IMR-90 (cell line): ENCODE measurements at regions not wholly inside any gene's neighbourhood (a gene's known extent, or its start where the extent isn't known, plus 50 kb on each side); places are given as distances from the start of the nearest gene placed in this dataset.

Source experiments
- ATAC-seq: fragments of 200-7000 bp; cut with Tn5 transposase; 2 replicates; pipeline ENCODE4 v1.9.1; 2020; ENCODE audit warnings: low read depth, mild to moderate bottlenecking, moderate library complexity
- BruUV-seq: library from RNA; stranded (reverse); fragments of 400-500 nt; replicated peaks from 2 replicates; lab custom pipeline; 2021; lab: Mats Ljungman, UMichigan
- CTCF ChIA-PET: fragments of 300-600 bp; formaldehyde crosslinking; extraction: SDS; loops from one replicate; lab custom pipeline; 2021; ENCODE audit warnings: antibody characterized with exemption; lab: Yijun Ruan, JAX
- POLR2A ChIA-PET: fragments of 300-600 bp; sonication (Branson Sonifier 250); formaldehyde crosslinking; loops from one replicate; lab custom pipeline; 2022; ENCODE audit warnings: antibody characterized with exemption; ENCODE audit not compliant: unreplicated experiment; lab: Charles Lee
- DNase-seq: peaks from one replicate; pipeline ENCODE4 v3.0.0; 2013
- H2AFZ ChIP-seq: replicated peaks from 2 replicates; pipeline ENCODE3; 2013; ENCODE audit warnings: low read length, mild to moderate bottlenecking; ENCODE audit not compliant: poor library complexity
- H2AK5ac ChIP-seq: 2 replicates; pipeline ENCODE4 v1.6.1; 2013; ENCODE audit warnings: low read depth, low read length, inconsistent platforms
- H2AK9ac ChIP-seq: replicated peaks from 2 replicates; pipeline ENCODE3; 2013; ENCODE audit warnings: mild to moderate bottlenecking, low read depth, low read length, moderate library complexity; ENCODE audit not compliant: poor library complexity
- H2BK120ac ChIP-seq: 2 replicates; pipeline ENCODE4 v1.6.1; 2013; ENCODE audit warnings: low read depth, low read length, inconsistent platforms
- H2BK15ac ChIP-seq: 3 replicates; pipeline ENCODE4 v1.6.1; 2013; ENCODE audit warnings: low read depth, low read length, inconsistent platforms
- H2BK20ac ChIP-seq: 2 replicates; pipeline ENCODE4 v1.6.1; 2013; ENCODE audit warnings: low read depth, mild to moderate bottlenecking, inconsistent platforms, low read length, moderate library complexity
- H2BK5ac ChIP-seq: 2 replicates; pipeline ENCODE4 v1.6.1; 2013; ENCODE audit warnings: mild to moderate bottlenecking, low read depth, low read length, inconsistent platforms; ENCODE audit not compliant: poor library complexity, severe bottlenecking
- H3K14ac ChIP-seq: replicated peaks from 2 replicates; pipeline ENCODE4 v1.6.1; 2013; ENCODE audit warnings: low read depth, low read length, inconsistent platforms
- H3K18ac ChIP-seq: 2 replicates; pipeline ENCODE4 v1.6.1; 2013; ENCODE audit warnings: low read depth, low read length, control low read depth
- H3K23ac ChIP-seq: 2 replicates; pipeline ENCODE4 v1.6.1; 2013; ENCODE audit warnings: low read depth, low read length, inconsistent platforms
- H3K27ac ChIP-seq: 2 replicates; pipeline ENCODE4 v1.5.1; 2013; ENCODE audit warnings: mild to moderate bottlenecking, control low read depth, low read length; ENCODE audit not compliant: insufficient read depth
- H3K27me3 ChIP-seq: 2 replicates; pipeline ENCODE4 v1.6.1; 2013; ENCODE audit warnings: low read length; ENCODE audit not compliant: control insufficient read depth, insufficient read depth
- H3K36me3 ChIP-seq: 2 replicates; pipeline ENCODE4 v1.6.1; 2013; ENCODE audit warnings: low read length, mixed read lengths; ENCODE audit not compliant: control insufficient read depth, insufficient read depth
- H3K4ac ChIP-seq: 2 replicates; pipeline ENCODE4 v1.6.1; 2013; ENCODE audit warnings: low read depth, low read length, inconsistent platforms
- H3K4me1 ChIP-seq: 2 replicates; pipeline ENCODE4 v1.6.1; 2013; ENCODE audit warnings: low read length, mixed read lengths; ENCODE audit not compliant: control insufficient read depth, insufficient read depth
- H3K4me2 ChIP-seq: 2 replicates; pipeline ENCODE4 v1.6.1; 2013; ENCODE audit warnings: low read depth, mild to moderate bottlenecking, control low read depth, low read length, moderate library complexity
- H3K4me3 ChIP-seq: 2 replicates; pipeline ENCODE4 v1.5.1; 2013; ENCODE audit warnings: low read depth, mild to moderate bottlenecking, control low read depth, low read length, moderate library complexity; ENCODE audit not compliant: insufficient read depth
- H3K56ac ChIP-seq: 2 replicates; pipeline ENCODE4 v1.6.1; 2013; ENCODE audit warnings: low read length, inconsistent platforms; ENCODE audit not compliant: insufficient read depth; ENCODE audit errors: extremely low read depth
- H3K79me1 ChIP-seq, 2 experiments: 2 replicates each; pipeline ENCODE4 v1.6.1; 2013; ENCODE audit warnings: low read length in 2 of 2, inconsistent platforms in 1 of 2, low read depth in 1 of 2
- H3K9ac ChIP-seq: 2 replicates; pipeline ENCODE4 v1.6.1; 2013; ENCODE audit warnings: low read depth, low read length, control low read depth
- H3K9me1 ChIP-seq: 2 replicates; pipeline ENCODE4 v1.6.1; 2013; ENCODE audit warnings: low read length, inconsistent platforms; ENCODE audit not compliant: insufficient read depth
- H3K9me3 ChIP-seq: 2 replicates; pipeline ENCODE4 v1.6.1; 2013; ENCODE audit warnings: low read length; ENCODE audit not compliant: control insufficient read depth, insufficient read depth
- H4K20me1 ChIP-seq: 2 replicates; pipeline ENCODE4 v1.6.1; 2013; ENCODE audit warnings: low read length, inconsistent platforms; ENCODE audit not compliant: insufficient read depth
- H4K5ac ChIP-seq: 2 replicates; pipeline ENCODE4 v1.6.1; 2013; ENCODE audit warnings: mild to moderate bottlenecking, low read depth, low read length, control low read depth
- H4K8ac ChIP-seq, 2 experiments: 2 replicates each; pipeline ENCODE4 v1.6.1; 2013; ENCODE audit warnings: low read depth in 2 of 2, low read length in 2 of 2, control low read depth in 1 of 2, inconsistent platforms in 1 of 2
- H4K91ac ChIP-seq: 2 replicates; pipeline ENCODE4 v1.6.1; 2013; ENCODE audit warnings: low read depth, low read length, inconsistent platforms; ENCODE audit not compliant: insufficient read depth
- CHD1 ChIP-seq: IDR thresholded peaks from 2 replicates; pipeline ENCODE4 v1.6.1; 2012; ENCODE audit warnings: low read depth, low read length, improper control_type of control experiment
- FOS ChIP-seq: fragments of 150-350 bp; IDR thresholded peaks from 2 replicates; pipeline ENCODE4 v1.6.1; 2016; ENCODE audit warnings: low read depth, low read length
- MAFK ChIP-seq: IDR thresholded peaks from 2 replicates; pipeline ENCODE4 v1.6.1; 2012; ENCODE audit warnings: low read depth, low read length, improper control_type of control experiment
- MXI1 ChIP-seq: IDR thresholded peaks from 2 replicates; pipeline ENCODE4 v1.6.1; 2012; ENCODE audit warnings: low read depth, mild to moderate bottlenecking, low read length, moderate library complexity, borderline replicate concordance
- RAD21 ChIP-seq: IDR thresholded peaks from 2 replicates; pipeline ENCODE4 v1.6.1; 2012; ENCODE audit warnings: low read length, improper control_type of control experiment
- RCOR1 ChIP-seq: IDR thresholded peaks from 2 replicates; pipeline ENCODE4 v1.6.1; 2012; ENCODE audit warnings: mild to moderate bottlenecking, low read length, improper control_type of control experiment; ENCODE audit not compliant: insufficient replicate concordance
- SMC3 ChIP-seq: fragments of 150-350 bp; IDR thresholded peaks from 2 replicates; pipeline ENCODE4 v1.6.1; 2016; ENCODE audit warnings: low read depth, mild to moderate bottlenecking, antibody characterized with exemption, low read length, moderate library complexity
- USF2 ChIP-seq: fragments of 150-350 bp; IDR thresholded peaks from 2 replicates; pipeline ENCODE4 v1.6.1; 2017; ENCODE audit warnings: mild to moderate bottlenecking, antibody characterized with exemption, low read length, low read depth
- WGBS, 2 experiments: methylation state at CpG; one replicate each; pipeline versions ENCODE4 v1.1.5 to v1.1.7; 2013; ENCODE audit warnings: missing lambda C conversion rate in 2 of 2; ENCODE audit not compliant: insufficient read length in 1 of 2; ENCODE audit errors: extremely low coverage in 2 of 2; 5-methylcytosine and 5-hydroxymethylcytosine counted together
- dilution Hi-C: fragments of 300-500 bp; cut with HindIII; formaldehyde crosslinking; loops from one replicate; pipeline ENCODE4 v1.14.3; 2018; ENCODE audit warnings: low sequenced_read_pairs; ENCODE audit not compliant: unreplicated experiment
- in situ Hi-C: fragments of 300-500 bp; cut with MboI; formaldehyde crosslinking; loops from 3 replicates; pipeline ENCODE4 v1.14.3; 2019; ENCODE audit warnings: low sequenced_read_pairs, inconsistent platforms, mixed read lengths
- intact Hi-C: fragments of 100-400 bp; cut with micrococcal nuclease; formaldehyde crosslinking; loops from 2 replicates; pipeline ENCODE4 v1.10.0; 2022
- TF ChIP-seq, protein P1 (sequence below): conservative IDR thresholded peaks from 2 replicates; pipeline ENCODE4 v1.5.1; 2012; ENCODE audit warnings: mild to moderate bottlenecking, low read depth, low read length, improper control_type of control experiment

DNA sequence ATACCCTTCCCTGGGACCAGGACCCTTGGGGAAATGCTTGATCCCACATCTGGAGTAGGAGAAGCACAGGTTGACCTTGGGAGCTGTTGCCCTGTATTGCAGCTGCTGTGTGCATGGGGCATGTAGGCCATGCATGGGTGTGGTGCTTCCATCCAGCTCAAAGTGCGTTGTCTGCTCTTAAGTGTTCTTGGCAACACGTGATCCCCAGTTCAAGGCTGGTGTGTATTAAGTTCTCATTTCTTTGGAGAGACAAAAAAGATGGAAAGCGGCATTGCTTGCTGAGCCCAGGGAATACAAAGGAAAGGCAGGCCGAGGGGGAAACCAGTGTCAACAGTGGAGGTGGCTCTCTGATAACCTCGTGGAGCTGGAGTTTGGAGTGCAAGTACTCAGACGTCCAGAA is 110.7 kb downstream of the RTP5 start:
- Histone ChIP-seq H4K20me1 (no peaks in the 10 kb centered on the region), H3K9me3 (0 out of 2 replicates have a peak, but pooled peaks cover 3% of the 10 kb centered on the region), H2BK120ac (no peak overlapping the region), H3K14ac (no peak overlapping the region), H2BK20ac (no peak overlapping the region), H2BK15ac (no peak overlapping the region), H2AK9ac (no peak overlapping the region), H3K23ac (no peak overlapping the region), H3K4ac (no peak overlapping the region), H4K5ac (no peak overlapping the region), H3K4me3 (no peak overlapping the region), H3K4me1 (no peaks in the 10 kb centered on the region), H3K4me2 (no peak overlapping the region), H3K27ac (no peak overlapping the region), H2AFZ (no peak overlapping the region), H3K36me3 (no peaks in the 10 kb centered on the region), H4K8ac (no peak overlapping the region), H2BK5ac (no peak overlapping the region), H4K91ac (no peak overlapping the region), H3K18ac (no peak overlapping the region), H3K9ac (no peak overlapping the region), H3K27me3 (peaks cover 6% of the 10 kb centered on the region; the same call in 1 of the 2 replicates), H3K9me1 (no peaks in the 10 kb centered on the region), H3K79me1 (no peaks in the 10 kb centered on the region), H2AK5ac (no peak overlapping the region), H3K56ac (no peak overlapping the region)
- dilution Hi-C loops (no loop called here), in situ Hi-C loops (no loop called here), intact Hi-C loops (no loop called here)
- 84% methylated on average over 4 of the region's 6 CpGs; no CpG with 5 or more reads in 1 of the 2 experiments for WGBS, 2 experiments
- POLR2A ChIA-PET = no interaction called here
- BruUV-seq = no TSS peak
- TF ChIP-seq MXI1 = no peak
- no peak for TF ChIP-seq USF2
- TF ChIP-seq, protein P1, sequence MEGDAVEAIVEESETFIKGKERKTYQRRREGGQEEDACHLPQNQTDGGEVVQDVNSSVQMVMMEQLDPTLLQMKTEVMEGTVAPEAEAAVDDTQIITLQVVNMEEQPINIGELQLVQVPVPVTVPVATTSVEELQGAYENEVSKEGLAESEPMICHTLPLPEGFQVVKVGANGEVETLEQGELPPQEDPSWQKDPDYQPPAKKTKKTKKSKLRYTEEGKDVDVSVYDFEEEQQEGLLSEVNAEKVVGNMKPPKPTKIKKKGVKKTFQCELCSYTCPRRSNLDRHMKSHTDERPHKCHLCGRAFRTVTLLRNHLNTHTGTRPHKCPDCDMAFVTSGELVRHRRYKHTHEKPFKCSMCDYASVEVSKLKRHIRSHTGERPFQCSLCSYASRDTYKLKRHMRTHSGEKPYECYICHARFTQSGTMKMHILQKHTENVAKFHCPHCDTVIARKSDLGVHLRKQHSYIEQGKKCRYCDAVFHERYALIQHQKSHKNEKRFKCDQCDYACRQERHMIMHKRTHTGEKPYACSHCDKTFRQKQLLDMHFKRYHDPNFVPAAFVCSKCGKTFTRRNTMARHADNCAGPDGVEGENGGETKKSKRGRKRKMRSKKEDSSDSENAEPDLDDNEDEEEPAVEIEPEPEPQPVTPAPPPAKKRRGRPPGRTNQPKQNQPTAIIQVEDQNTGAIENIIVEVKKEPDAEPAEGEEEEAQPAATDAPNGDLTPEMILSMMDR = no peak
- TF ChIP-seq RCOR1 = no peak
- TF ChIP-seq SMC3 = no peak
- no peak for TF ChIP-seq FOS
- TF ChIP-seq RAD21 = no peak
- no peak for TF ChIP-seq CHD1
- TF ChIP-seq MAFK = no peak
- ATAC-seq (no peak), DNase-seq (no peak)
- CTCF ChIA-PET = no interaction called here
